ENCODE measurements at regions not wholly inside any gene's neighbourhood (a gene's known extent, or its start where the extent isn't known, plus 50 kb on each side); places are given as distances from the start of the nearest gene placed in this dataset.

- TF ChIP-seq CTCF (IDR thresholded peaks at IDR 0.05; ENCODE audit: insufficient read depth, low read length) = no peak
- no peak for TF ChIP-seq POLR2AphosphoS5 (IDR thresholded peaks at IDR 0.05; ENCODE audit: low read depth)
- no peak for TF ChIP-seq REST (IDR thresholded peaks at IDR 0.05; ENCODE audit: insufficient replicate concordance, low read depth)
These were observed 508.7 kb upstream of the FAM98A start for GRCh38 chr2:34107811-34108210.

Measured in HL-60 (cell line).